NCI-H2227 treated with DMSO at 0.1 percent for 48 hours (cell line): ENCODE measurements at regions not wholly inside any gene's neighbourhood (a gene's known extent, or its start where the extent isn't known, plus 50 kb on each side); places are given as distances from the start of the nearest gene placed in this dataset.
"Not testable (repeated sequence)": the region's sequence is repeated elsewhere in the genome, so short reads cannot be mapped to it uniquely, and the experiment has no call there.

Experiments used
- DNase-seq: peaks from one replicate; lab custom pipeline; 2025; lab: John Stamatoyannopoulos, UW

DNA sequence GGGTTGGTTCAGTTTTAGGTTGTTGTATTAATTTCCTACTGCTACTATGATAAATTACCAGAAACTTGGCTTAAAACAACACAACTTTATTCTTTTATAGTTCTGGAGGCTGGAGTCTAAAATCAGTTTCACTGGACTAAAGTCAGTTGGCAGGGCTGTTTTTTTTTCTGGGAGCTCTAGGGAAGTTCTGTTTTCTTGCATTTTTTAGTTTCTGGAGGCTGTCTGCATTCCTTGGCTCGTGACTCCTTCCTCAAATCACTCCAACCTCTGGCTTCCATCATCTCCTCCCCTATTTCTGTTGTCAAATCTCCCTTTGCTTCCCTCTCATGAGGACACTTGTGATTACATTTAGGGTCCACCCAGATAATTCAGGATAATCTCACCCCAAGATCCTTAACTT, 51.3 kb upstream of the SUB1 start:
- DNase-seq, result no peak

DNA sequence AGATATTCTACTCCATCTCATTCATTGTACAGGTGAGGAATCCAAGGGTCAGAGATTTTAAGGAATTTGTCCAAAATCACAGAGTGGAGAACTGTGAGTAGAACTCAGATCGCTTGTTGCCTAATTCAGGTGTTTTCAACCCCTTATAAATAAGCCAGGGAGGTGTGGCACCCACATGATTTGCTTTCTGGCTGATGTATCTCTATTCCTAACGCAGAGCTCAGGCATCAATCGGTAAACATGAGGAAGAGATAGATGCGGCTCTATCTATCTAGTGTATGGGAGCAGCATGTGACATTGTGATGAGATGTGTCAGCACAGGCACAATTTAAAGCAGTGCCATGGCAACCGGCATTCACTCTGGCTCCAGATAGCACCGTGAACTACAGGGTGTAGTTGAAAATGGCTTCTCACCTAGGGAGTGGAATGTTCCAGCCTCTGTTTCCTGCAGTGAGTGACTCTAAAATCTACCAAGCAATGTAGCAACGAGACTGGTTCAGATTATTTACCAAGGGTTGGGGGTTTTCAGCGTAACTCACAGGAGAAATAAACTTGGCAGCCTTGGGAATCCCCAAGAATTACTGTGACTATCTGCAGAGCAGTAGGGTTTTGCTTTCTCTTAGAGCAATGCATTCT, 53.4 kb upstream of the SUB1 start:
- DNase-seq, result peak; percentile 57

DNA sequence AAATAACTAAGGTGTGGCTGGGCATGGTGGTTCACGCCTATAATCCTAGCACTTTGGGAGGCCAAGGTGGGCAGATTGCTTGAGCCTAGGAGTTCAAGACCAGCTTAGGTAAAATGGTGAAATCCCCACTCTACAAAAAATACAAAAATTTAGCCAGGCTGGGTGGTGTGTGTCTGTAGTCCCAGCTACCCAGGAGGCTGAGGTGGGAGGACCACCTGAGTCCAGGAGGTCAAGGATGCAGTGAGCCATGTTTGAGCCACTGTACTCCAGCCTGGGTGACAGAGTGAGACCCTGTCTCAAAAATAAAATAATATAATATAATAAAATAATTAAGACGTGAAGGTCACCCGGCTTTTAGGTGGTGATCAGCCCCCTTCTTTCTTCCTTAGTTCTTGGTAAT, 58.0 kb upstream of the SUB1 start:
- not testable (repeated sequence) for DNase-seq

DNA sequence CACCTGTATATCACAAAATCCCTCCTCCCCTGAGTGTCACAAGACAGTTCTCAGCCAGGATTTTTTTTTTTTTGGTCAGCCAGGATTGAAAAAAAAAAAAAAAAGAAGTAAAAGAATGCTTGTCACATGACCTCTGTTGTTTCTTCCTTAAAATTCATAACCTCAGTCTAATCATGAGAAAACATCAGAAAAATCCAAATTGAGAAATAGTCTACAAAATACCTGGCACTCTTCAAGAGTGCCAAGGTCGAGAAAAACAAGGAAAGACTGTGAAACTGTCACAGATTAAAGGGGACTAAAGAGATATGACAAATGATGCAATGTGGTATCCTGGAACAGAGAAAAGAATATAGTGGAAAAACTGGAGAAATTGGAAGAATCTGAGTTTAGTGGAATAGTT, 58.5 kb upstream of the SUB1 start:
- no peak for DNase-seq

DNA sequence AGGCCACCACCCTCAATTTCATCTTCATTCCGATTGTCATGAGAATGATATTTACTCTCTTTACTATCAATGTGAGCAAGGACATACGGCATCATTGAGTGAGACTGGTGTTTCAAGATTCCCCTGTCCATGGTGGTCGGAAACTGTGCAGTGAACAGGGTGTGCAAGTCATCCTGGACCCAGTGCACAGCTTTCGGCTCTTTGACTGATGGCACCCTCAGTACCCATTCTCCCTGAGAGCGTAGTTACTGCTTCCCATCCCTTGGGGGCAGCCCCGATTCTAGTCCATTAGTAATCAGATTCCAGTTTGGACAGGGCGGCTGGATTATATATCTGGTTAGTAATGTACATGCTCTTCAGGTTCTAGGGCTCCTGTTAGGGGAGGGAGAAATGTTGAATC, 61.7 kb upstream of the SUB1 start:
- no peak for DNase-seq

DNA sequence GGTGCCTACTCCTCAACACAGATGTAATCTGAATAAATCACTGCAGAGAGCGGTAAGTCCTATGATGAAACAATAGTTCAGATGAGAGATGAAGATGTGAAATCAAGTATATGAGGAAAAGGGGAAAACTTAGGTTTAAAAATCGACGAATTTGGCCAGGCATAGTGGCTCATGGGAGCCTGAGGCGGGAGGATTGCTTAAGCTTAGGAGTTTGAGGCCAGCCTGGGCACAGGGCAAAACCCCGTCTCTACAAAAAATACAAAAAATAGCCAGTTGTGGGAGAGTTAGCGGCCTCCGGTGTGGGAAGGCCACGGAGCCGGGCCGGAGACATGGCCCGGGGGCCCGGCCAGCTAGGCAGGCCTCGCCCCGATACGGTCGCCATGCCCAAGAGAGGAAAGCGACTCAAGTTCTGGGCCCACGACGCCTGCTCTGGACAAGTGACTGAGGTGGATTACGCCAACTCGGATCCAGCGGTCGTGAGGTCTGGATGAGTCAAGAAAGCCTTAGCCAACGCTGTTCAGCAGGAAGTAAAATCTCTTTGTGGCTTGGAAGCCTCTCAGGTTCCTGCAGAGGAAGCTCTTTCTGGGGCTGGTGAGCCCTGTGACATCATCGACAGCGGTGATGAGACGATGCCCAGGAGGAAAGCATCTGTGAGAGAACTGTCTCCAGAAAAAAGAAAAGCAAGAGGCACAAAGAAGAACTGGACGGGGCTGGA, 62.8 kb upstream of the SUB1 start:
- DNase-seq, result no peak

DNA sequence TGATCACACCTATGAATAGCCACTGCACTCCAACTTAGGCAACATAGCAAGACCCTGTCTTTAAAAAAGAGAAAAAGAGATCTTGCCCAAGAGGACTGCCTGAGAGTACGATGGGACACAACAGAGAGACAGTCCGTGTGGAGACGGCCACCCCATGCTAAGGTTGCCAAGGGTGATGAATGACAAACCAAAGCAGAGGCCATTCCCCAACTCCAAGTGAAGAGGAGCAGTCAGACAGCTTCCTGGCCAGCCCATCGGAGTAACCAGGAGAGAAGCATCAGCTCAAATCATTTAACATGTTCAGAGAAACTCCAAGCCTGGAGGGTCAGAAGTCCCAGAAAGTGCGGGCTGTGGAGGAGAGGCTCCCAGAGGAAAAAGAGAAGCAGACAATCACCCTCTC, 63.9 kb upstream of the SUB1 start:
- no peak for DNase-seq

DNA sequence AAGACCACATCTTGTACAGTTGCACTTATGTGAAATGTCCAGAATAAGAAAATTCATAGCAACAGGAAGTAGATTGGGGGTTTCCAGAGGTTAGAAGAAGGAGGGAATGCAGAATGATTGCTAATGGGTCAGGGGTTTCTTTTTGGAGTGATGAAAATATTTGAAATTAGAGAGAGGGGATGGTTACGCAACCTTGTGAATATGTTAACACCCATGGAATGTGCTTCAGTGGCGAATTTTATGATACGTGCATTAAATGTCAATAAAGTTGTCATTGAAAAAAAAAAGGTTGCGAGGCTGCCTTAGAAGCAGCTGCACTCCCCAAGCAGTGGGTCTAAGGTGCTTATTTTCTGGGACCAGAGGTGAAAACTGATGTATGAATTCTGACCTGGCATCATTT, 64.4 kb upstream of the SUB1 start:
- no peak for DNase-seq

DNA sequence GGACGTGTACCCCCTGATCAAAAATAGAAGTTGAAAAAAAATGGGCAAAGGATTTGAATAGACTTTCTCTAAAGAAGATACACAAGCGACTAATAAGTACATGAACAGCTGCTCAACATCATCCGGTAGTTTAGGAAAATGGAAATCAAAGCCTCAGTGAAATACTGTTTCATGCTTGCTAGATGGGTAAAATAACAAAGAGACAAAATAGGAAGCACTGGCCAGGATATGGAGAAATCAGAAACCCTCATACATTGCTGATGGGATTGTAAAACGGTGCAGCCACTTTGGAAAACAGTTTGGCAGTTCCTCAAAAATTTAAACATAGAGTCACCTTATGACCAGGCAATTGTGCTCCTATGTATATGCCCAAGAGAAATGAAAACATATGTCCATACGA, 65.0 kb upstream of the SUB1 start:
- no peak for DNase-seq

DNA sequence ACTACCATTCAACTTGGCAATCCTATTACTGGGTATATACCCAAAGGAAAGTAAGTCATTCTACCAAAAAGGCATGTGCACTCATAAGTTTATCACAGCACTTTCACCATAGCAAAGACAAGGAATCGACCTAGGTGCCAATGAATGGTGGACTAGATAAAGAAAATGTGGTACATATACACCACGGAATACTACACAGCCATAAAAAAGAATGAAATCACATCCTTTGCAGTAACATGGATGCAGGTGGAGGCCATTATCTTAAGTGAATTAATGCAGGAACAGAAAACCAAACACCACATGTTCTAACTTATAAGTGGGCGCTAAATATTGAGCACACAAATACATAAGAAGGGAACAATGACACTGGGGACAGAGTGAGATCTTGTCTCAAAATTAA, 65.8 kb upstream of the SUB1 start:
- no peak for DNase-seq

DNA sequence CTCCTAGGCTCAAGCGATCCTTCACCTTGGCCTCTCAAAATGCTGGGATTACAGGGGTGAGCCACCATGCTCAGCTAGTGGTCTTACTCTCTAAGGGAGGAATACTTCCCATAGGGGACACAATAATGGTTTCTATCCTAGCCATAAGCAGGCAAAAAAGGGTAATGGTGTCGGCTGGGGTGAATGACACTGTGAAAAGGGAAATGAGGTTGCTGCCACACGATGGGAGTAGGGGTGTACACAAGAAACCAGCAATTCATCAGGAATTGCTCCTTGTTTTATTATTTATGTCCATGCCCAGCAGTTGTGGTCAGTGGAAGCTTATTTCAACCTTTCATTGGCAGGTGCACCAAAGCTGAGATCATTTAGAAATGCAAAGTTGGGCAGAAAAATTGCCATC, 70.3 kb upstream of the ZFR start:
- DNase-seq, result no peak

DNA sequence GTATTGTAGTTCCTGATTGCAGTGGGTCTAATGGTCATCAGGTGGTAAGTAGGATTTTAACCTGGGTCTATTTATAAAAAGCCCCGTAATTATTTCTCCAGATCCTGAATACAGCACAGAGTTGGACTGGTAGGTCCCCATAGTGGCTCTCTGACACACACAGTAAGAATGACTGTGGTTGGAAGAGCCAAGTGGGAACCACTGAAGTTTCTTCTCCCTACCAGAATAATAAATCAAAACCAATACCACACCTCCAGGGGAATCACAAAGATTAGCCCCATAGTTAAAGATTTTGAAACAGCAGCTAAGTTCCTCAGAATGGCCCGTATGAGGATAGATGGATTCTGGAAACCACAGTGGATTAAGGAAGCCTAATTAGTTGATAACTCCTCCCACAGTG, 68.4 kb upstream of the ZFR start:
- no peak for DNase-seq

DNA sequence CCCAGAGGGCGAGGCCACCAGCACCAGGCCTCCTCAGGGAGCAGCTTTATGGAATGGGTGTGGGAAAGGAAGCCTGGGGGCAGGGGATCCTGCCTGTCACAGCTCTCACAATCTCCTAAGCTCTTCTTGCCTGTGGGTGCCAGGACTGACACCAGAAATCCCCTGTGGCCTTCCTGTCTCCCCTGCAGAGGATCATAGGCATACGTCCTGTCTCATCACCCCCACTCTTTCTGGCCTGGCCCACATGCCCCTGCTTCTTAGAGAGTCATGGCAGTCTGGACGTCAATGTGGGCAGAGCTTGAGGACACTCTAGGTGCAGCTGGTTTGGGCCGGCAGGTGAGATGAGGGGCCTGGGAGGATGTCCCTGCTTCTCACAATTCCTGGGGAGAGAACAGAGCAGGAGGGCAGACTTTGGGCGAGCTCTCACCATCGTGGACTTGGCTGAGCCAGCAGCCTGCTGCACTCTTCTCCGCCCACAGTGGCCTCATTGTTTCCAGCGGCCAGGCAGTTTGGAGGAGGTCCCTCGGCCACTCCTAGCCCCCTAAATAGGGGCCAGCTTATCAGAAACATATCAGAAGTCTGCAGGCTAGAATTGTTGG, 67.3 kb upstream of the ZFR start:
- no peak for DNase-seq

DNA sequence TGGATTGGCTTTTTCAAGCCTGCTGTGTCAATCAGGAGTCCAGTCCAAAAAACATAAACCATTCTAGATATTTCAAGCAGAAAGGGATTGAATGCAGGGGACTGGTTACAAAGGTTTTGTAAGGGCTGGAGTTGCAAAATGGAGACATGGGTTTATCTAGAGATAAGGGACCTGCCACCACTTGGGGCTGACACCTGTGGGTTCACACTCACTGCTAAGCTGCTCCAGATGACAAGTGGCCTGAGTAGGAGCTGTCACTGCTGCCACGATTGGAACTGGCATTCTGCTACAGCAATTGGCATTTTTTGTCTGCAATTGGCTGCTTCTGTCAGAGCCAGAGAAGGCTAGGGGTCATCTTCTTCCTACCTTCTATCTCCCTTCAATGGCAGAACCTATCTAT, 66.3 kb upstream of the ZFR start:
- DNase-seq, result no peak

DNA sequence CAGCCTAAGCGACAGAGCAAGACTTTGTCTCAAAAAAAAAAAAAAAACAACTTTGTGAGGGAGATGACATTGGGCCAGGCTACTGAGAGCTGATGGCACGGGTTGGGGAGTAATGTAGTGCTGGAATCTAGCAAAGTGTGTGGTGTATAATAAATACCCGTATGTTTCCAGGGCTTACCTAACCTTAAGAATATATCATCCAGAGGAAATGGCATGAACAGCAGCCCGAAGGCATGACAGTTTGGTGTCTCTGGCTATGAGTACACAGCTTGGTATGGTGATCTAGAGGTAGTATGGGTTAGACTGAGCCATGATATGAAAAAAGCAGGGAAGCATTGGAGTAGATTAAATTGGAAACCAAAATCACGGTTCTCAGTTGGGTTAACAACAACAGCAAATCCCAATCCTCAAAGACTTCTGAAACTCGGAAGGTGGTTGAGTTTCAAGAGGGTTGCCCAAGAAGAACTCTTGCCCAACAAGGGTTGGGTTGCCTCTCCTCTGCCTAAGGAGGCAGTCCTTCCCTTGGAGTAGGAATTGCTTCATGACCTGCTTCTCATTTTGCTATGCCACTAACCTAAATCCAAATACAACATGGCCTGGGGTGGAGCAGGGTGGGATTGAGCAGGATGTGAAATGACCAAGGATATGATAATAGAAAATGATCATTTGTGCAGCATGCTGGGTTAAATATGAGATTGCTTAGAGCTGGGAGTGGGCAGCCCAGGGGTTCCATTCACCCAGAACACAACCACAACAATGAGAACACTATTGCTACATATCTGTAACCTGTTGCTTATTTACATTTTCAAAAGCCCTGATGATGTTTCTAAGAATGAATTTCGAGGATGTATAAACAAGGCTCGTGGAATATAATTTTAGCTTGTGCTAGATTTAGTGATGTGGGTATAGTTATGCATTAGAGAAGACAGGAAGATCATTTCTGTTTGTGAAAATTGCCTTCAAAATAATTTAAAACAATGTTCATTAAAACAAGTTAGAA, 64.6 kb upstream of the ZFR start:
- no peak for DNase-seq

DNA sequence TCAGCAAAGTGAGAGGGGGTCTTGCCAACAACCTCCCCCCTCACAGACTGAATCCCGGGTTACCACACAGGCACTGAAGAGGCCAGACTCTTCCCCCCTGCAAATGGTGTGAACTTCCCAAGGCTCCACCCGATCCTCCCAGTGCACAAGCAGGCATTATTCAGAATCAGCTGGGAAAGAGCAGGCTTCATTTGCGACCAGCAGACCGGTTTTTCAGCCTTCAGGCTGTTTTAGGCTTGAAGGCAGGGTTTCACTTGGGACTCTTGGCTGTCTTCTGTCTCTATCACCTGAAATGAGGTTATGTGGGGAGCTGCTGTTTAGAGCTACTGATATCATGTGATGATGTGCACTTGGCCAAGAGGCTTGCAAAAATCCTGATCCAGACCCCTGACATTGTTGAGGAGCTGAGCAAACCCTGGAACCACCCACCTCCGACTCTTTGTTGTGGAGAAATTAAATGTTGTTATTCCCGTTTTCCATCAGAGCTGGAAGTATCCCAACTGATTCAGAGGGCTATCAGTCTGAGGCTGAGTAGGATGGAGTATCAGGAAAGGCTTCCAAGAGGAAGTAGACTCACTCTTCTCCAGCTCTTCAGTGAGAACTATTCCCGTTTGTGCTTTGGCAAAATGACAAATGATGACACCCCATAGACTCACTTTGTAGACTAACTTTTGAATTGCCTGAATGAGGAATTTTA, 63.3 kb upstream of the ZFR start:
- DNase-seq, result no peak

DNA sequence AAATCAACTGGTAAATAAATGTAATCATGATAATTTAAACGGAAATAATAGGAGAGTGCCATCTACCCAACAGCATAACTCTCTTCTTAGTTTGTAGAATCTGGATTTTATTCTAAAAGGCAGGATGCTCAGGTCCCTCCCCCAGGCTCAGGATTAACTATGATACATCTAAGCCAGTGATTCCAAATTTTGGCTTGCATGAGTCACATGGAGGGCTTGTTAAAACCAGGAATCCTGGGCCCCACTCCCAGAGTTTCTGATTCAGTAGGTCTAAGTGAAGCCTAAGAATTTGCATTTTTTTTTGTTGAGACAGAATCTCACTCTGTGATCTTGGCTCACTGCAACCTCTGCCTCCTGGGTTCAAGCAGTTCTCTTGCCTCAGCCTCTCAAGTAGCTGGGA, 62.3 kb upstream of the ZFR start:
- no peak for DNase-seq

DNA sequence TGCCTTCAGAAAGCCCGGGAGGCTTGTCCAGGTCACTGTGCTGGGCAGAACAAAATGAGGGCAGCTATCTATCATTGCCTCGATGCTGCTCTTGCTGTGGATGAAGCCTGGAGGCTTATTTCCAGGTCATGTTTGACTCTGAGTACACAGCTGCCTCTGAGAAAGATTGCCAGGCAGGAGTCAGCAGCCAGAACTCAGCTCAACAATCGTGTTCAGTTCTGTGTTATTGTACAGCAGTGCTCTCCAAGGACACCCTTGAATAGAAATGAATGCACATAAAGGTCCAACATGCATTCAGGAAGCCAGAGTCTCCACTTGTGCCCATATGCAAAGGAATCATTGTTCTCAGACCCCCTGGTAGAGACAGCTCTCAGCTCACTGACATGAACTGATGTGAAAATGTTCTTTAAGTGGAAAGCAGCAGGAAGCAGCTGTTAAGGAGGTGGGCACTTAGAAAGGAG, 61.7 kb upstream of the ZFR start:
- peak; percentile 97 for DNase-seq

DNA sequence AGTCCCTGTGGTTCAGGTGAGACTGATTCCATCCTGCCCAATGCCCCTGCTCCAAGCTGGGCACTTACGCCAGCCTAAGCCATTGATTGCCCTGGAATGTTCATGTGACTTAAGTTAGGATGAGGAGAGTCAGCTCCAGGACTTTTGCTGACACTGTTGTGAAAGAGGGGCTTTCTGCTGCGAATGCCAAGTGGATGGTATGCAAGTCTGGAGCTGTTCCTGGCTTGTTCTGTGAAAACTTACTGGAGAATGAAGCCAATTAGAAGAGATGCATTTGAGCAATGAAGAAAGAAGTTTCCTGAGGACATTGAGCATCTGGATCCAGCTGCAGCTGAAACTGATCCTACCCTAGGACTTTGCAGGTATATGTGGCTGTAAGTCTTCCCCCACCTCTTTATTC, 61.2 kb upstream of the ZFR start:
- no peak for DNase-seq

DNA sequence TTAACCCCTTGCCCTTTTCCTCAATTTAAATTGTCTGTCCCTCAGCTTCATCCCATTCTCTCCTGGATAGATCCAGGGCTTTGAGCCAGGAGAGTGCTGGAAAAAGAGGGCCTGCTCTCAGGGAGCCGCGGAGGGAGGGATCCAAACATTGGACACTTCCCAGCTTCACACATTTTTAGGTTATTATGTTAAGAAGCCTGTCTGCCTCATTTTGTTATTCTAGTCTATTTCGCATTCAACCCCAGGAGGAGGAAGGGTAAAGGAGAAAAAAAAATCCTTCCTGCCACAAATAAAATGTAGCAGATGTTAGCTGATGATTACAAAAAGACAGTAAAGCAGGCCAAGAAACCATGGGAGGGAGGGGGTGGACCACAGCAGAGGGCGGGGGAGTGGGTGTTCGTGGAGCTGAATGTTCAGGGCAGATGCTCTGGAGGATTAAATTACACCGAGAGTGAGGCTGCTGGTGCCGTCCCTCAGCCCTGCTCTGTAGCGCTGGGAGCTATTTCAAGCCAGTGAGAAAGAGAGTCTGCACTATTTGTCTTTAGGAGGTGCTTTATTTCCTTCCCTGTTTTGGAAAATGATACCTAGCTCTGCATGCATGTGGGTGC, 60.6 kb upstream of the ZFR start:
- peak; percentile 72 for DNase-seq

DNA sequence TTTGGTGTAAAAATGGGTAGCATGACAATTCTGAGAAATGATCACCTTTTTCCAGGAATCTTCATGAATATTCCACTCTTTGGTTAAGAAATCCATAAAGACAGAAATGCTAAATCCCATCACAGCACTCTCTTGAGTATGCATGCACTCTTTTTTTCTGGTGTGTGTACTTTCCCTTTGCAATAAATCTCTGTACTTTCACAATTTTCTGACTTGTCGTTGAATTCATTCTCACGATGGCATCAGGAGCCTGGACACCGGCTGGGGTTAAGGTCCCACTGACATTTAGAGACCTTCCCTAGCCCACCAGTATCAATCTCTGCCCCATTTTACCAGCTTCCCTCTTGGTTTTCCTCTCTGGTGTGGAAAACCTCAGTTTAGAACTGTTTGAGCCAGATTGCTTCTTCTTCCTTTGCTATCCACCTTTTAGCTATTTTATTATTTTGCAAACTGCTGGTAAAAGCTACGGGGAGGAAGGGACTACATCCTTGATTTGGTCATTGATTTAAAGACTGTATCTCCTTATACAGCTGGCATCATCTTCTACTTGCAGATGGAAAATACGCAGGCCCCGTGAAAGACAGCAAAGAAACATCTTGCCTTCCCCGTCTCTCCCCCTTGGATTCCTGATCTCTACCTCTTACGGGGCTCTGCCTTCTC, 59.9 kb upstream of the ZFR start:
- DNase-seq, result no peak
